GM21390 (cell line): ENCODE measurements at regions not wholly inside any gene's neighbourhood (a gene's known extent, or its start where the extent isn't known, plus 50 kb on each side); places are given as distances from the start of the nearest gene placed in this dataset.
"Not testable (repeated sequence)": the region's sequence is repeated elsewhere in the genome, so short reads cannot be mapped to it uniquely, and the experiment has no call there.

Source experiments
- ATAC-seq: cut with Tn5 transposase; IDR thresholded peaks from one replicate; pipeline ENCODE4 v1.9.1; 2021; ENCODE audit not compliant: unreplicated experiment

- no peak for ATAC-seq
These were observed 278.3 kb upstream of the NR2F2 start for GRCh38 chr15:96052154-96052553.

- no peak for ATAC-seq
These were observed 277.9 kb upstream of the NR2F2 start for GRCh38 chr15:96052572-96053030.

- ATAC-seq, result no peak
These were observed 277.3 kb upstream of the NR2F2 start for GRCh38 chr15:96053031-96053780.

GRCh38 chr15:96053781-96054428, 276.6 kb upstream of the NR2F2 start:
- no peak for ATAC-seq

GRCh38 chr15:96054621-96055020, 275.9 kb upstream of the NR2F2 start:
- ATAC-seq, result no peak

- peak; percentile 59 for ATAC-seq
These were observed 272.2 kb upstream of the NR2F2 start for GRCh38 chr15:96058103-96058851.

- peak; percentile 14 for ATAC-seq
These were observed 271.7 kb upstream of the NR2F2 start for GRCh38 chr15:96058852-96059103.

- not testable (repeated sequence) for ATAC-seq
These were observed 269.9 kb upstream of the NR2F2 start for GRCh38 chr15:96060591-96060990.

- ATAC-seq, result no peak
These were observed 266.1 kb upstream of the NR2F2 start for GRCh38 chr15:96064351-96064756.

- no peak for ATAC-seq
These were observed 264.4 kb upstream of the NR2F2 start for GRCh38 chr15:96066126-96066525.

- ATAC-seq, result no peak
These were observed 263.5 kb upstream of the NR2F2 start for GRCh38 chr15:96066852-96067495.

GRCh38 chr15:96067677-96068076, 262.8 kb upstream of the NR2F2 start:
- ATAC-seq, result no peak

- no peak for ATAC-seq
These were observed 261.6 kb upstream of the NR2F2 start for GRCh38 chr15:96068897-96069296.

GRCh38 chr15:96070636-96071035, 259.9 kb upstream of the NR2F2 start:
- no peak for ATAC-seq

- ATAC-seq, result no peak
These were observed 257.7 kb upstream of the NR2F2 start for GRCh38 chr15:96072821-96073220.

- ATAC-seq, result no peak
These were observed 256.6 kb upstream of the NR2F2 start for GRCh38 chr15:96073908-96074307.

GRCh38 chr15:96075895-96076294, 254.6 kb upstream of the NR2F2 start:
- ATAC-seq, result no peak

- ATAC-seq, result no peak
These were observed 254.2 kb upstream of the NR2F2 start for GRCh38 chr15:96076350-96076749.

- no peak for ATAC-seq
These were observed 251.5 kb upstream of the NR2F2 start for GRCh38 chr15:96079041-96079440.

- ATAC-seq, result no peak
These were observed 250.6 kb upstream of the NR2F2 start for GRCh38 chr15:96079882-96080281.

- no peak for ATAC-seq
These were observed 244.3 kb upstream of the NR2F2 start for GRCh38 chr15:96086164-96086563.
